Fibroblast of skin of right quadriceps (primary cell): ENCODE measurements at regions not wholly inside any gene's neighbourhood (a gene's known extent, or its start where the extent isn't known, plus 50 kb on each side); places are given as distances from the start of the nearest gene placed in this dataset.
"Not testable (repeated sequence)": the region's sequence is repeated elsewhere in the genome, so short reads cannot be mapped to it uniquely, and the experiment has no call there.

Source experiments
- DNase-seq: peaks from one replicate; pipeline ENCODE4 v3.0.0-alpha.2; 2013

- not testable (repeated sequence) for DNase-seq
These were observed 5454.6 kb upstream of the TPTE start for GRCh38 chr21:5066682-5067251.

- DNase-seq = not testable (repeated sequence)
These were observed 5453.9 kb upstream of the TPTE start for GRCh38 chr21:5067326-5068048.

- DNase-seq = not testable (repeated sequence)
These were observed 5452.7 kb upstream of the TPTE start for GRCh38 chr21:5068649-5069048.

- DNase-seq = not testable (repeated sequence)
These were observed 5450.2 kb upstream of the TPTE start for GRCh38 chr21:5071180-5071579.

- DNase-seq = not testable (repeated sequence)
These were observed 5444.5 kb upstream of the TPTE start for GRCh38 chr21:5076854-5077253.

- DNase-seq = not testable (repeated sequence)
These were observed 5442.0 kb upstream of the TPTE start for GRCh38 chr21:5079361-5079760.

GRCh38 chr21:5080015-5080414, 5441.4 kb upstream of the TPTE start:
- not testable (repeated sequence) for DNase-seq

GRCh38 chr21:5084246-5084645, 5437.1 kb upstream of the TPTE start:
- DNase-seq = not testable (repeated sequence)

GRCh38 chr21:5085456-5085855, 5435.9 kb upstream of the TPTE start:
- not testable (repeated sequence) for DNase-seq

GRCh38 chr21:5086416-5086815, 5435.0 kb upstream of the TPTE start:
- DNase-seq = not testable (repeated sequence)

- DNase-seq = not testable (repeated sequence)
These were observed 5432.6 kb upstream of the TPTE start for GRCh38 chr21:5088820-5089219.

- not testable (repeated sequence) for DNase-seq
These were observed 5431.8 kb upstream of the TPTE start for GRCh38 chr21:5089399-5090089.

GRCh38 chr21:5090132-5091079, 5431.0 kb upstream of the TPTE start:
- DNase-seq = not testable (repeated sequence)

- not testable (repeated sequence) for DNase-seq
These were observed 5430.1 kb upstream of the TPTE start for GRCh38 chr21:5091274-5091673.

- DNase-seq = not testable (repeated sequence)
These were observed 5425.8 kb upstream of the TPTE start for GRCh38 chr21:5095628-5096027.

- not testable (repeated sequence) for DNase-seq
These were observed 5423.2 kb upstream of the TPTE start for GRCh38 chr21:5098010-5098743.

- DNase-seq = not testable (repeated sequence)
These were observed 5420.7 kb upstream of the TPTE start for GRCh38 chr21:5100604-5101174.

- not testable (repeated sequence) for DNase-seq
These were observed 5419.6 kb upstream of the TPTE start for GRCh38 chr21:5101749-5102148.

GRCh38 chr21:5103880-5104561, 5417.4 kb upstream of the TPTE start:
- DNase-seq = not testable (repeated sequence)

- not testable (repeated sequence) for DNase-seq
These were observed 5416.8 kb upstream of the TPTE start for GRCh38 chr21:5104562-5104928.
